RWPE1 (cell line): ENCODE measurements at regions not wholly inside any gene's neighbourhood (a gene's known extent, or its start where the extent isn't known, plus 50 kb on each side); places are given as distances from the start of the nearest gene placed in this dataset.

ENCODE experiments used
- CTCF ChIA-PET: fragments of 350-600 bp; sonication (Branson Sonifier 250); formaldehyde crosslinking; extraction: SDS; loops from one replicate; lab custom pipeline; 2021; lab: Yijun Ruan, JAX
- POLR2A ChIA-PET: fragments of 400-600 bp; formaldehyde crosslinking; extraction: SDS; loops from one replicate; lab custom pipeline; 2020; ENCODE audit warnings: antibody characterized with exemption; ENCODE audit not compliant: low non-redundant PET; lab: Yijun Ruan, JAX
- DNase-seq: peaks from one replicate; pipeline ENCODE4 v3.0.0; 2012; ENCODE audit warnings: low spot score
- H3K27ac ChIP-seq: fragments of 450-650 bp; 2 replicates; pipeline ENCODE4 v1.5.1; 2017
- TF ChIP-seq, protein P1 (sequence below): fragments of 450-650 bp; conservative IDR thresholded peaks from 2 replicates; pipeline ENCODE4 v1.5.1; 2017; ENCODE audit warnings: low read depth, mild to moderate bottlenecking

DNA sequence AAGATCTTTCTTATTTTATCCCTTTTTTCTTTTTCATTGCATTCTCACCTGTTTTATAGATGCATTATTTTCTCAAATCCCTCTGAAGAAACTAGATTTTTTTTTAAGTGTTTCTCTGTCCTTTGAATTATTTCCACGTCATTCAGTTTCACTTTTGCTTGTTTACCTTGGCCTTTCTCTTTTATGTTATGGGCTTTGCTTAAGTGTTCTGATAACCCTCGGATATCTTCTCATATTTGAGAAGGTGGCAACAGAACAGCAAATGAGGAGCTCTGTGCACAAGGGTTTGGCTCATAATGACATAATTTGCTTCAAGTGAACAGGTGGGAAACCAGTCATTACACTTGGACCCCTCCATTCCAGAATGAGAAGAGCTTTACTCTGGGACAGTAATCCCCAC, 111.9 kb downstream of the C1D start:
- no peak for DNase-seq
- POLR2A ChIA-PET: no interaction called here
- TF ChIP-seq, protein P1, sequence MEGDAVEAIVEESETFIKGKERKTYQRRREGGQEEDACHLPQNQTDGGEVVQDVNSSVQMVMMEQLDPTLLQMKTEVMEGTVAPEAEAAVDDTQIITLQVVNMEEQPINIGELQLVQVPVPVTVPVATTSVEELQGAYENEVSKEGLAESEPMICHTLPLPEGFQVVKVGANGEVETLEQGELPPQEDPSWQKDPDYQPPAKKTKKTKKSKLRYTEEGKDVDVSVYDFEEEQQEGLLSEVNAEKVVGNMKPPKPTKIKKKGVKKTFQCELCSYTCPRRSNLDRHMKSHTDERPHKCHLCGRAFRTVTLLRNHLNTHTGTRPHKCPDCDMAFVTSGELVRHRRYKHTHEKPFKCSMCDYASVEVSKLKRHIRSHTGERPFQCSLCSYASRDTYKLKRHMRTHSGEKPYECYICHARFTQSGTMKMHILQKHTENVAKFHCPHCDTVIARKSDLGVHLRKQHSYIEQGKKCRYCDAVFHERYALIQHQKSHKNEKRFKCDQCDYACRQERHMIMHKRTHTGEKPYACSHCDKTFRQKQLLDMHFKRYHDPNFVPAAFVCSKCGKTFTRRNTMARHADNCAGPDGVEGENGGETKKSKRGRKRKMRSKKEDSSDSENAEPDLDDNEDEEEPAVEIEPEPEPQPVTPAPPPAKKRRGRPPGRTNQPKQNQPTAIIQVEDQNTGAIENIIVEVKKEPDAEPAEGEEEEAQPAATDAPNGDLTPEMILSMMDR: no peak
- H3K27ac ChIP-seq: no peak overlapping the region
- CTCF ChIA-PET: no interaction called here

DNA sequence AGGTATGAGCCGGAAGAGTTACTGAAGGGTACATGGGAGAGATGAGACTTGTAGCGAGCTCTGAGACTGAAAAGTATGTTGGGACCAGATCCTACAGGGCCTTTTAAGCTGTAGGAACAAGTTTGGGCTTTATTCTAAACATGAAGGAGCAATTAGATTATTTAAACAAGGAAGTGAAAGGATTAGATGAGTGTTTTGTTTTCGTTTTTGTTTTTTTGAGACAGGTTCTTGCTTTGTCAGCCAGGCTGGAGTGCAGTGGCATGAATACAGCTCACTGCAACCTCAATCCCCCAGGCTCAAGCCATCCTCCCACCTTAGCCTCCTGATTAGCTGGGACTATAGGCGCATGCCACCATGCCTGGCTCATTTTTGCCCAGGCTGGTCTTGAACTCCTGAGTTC, 110.7 kb downstream of the C1D start:
- ChIA-PET POLR2A (no interaction called here), CTCF (no interaction called here)
- H3K27ac ChIP-seq: no peak overlapping the region
- TF ChIP-seq, protein P1: no peak
- no peak for DNase-seq

DNA sequence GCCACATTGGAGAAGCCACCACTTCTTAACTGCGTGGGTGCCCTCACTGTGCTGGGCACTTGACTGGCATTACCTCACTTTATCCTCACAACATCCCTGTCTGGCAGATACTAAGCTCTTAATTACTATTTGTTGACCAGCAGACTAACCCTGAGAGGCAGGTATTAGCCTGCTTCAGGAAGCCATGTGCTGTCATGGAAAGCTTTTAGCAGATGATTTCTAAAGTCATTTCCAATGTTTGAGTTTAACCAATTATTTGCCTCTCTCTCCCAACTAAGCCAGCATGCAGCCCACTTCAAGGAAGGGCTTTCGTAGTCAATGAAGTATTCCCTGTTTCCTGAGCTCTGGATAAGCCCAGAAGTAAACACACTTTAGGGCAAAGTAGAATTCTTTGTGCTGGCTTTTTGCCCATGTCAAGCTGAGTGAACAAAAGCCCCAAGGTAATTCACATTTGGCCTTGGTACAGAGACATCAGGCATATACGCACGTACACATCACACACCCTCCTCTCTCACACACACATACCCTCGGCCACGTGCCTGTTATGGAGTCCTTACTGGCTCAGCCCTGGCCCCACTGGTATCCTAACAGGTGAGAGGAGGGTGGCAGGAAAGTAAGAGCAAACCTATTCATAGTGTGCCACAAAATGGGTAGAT, 108.6 kb downstream of the C1D start:
- no peak overlapping the region; the same call in 1 of the 2 replicates for H3K27ac ChIP-seq
- TF ChIP-seq, protein P1: no peak
- POLR2A ChIA-PET: no interaction called here
- DNase-seq: no peak
- CTCF ChIA-PET: no interaction called here

DNA sequence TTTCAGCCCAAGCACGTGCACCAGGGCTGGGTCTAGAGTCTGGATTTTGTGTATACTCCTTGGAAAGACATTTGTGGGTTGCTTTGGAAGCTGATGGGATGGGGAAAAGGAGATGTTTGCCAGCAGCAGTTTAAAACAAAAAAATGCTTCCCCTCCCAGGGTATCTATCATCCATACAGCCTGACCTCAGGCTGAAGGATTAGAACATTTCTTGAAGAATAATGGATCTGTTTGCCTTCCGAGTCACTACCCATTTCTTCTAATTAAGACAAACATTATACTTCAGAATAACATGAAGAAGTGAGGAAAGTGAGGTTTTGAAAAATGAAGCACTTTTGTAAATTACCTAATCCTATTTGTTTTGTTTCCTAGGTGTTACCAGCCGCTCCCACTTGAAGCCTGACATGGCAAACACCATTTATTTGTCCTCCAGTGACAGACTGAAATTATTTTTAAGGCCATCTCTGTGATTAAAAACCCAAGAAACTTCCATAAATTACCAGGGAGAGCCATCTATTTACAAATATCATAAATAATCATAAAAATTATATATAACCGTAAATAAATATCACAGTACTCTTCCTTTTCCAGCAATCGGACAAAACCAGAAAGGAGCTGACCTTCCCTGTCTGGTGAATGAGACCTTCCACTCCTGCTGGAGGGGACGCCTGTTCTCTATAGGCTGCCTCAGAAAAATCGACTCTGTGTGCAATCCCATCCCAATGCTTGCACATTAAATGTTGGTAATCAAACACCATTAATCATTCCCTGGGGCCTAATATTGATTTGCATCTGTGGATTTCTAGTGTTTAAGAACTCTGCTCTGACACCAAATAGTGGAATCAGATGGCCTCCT, 106.8 kb downstream of the C1D start:
- ChIA-PET CTCF (no interaction called here), POLR2A (no interaction called here)
- no peak for DNase-seq
- H3K27ac ChIP-seq: no peak overlapping the region
- TF ChIP-seq, protein P1: no peak

DNA sequence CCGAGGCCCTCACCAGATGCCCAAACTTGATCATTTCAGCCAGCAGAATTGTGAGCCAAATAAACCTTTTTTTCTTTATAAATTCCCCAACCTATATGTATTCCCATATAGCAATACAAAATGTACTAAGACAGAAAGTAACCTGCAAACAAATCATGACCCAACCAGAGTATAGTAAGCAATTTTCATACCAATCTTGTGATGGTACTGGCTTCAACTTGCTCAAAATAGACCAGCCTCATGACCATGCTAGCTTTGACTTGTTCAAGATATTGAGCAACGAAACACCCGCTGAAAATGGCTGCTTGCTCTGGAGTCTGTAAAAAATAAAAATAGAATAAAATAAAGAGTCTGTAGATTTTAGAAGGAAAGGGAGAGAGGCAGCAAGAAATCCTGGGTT, 97.6 kb downstream of the C1D start:
- TF ChIP-seq, protein P1: no peak
- ChIA-PET CTCF (interaction anchor here (0.7 kb wide), 1 partner anchor 26 kb away, joined by 10 read pairs; no protein-coding TSS in a partner anchor), POLR2A (no interaction called here)
- H3K27ac ChIP-seq: peak overlapping the region; percentile 93
- DNase-seq: peak; percentile 51

DNA sequence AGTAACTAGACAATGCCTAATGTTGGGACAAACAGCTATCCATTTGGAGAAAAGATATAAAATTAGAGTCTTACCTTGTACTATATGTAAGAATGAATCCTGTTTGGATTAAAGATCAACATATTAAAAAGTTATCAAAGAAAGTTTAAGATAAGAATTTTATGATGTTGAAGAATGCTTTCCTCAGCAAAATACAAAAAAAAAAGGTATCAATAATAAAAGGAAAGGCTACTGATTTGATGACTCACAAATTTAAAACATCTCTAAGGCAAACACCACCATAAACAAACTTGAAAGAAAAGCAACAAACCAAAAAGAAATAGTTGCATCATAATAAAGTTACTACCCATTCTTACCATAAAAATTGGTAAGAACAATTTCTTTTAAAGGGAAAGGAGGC, 92.7 kb downstream of the C1D start:
- no peak for DNase-seq
- CTCF ChIA-PET: no interaction called here
- POLR2A ChIA-PET: no interaction called here
- TF ChIP-seq, protein P1: no peak
- H3K27ac ChIP-seq: no peak overlapping the region
